Right renal cortex interstitium (tissue), 3 donors: ENCODE measurements at regions not wholly inside any gene's neighbourhood (a gene's known extent, or its start where the extent isn't known, plus 50 kb on each side); places are given as distances from the start of the nearest gene placed in this dataset.

Experiments
- DNase-seq, 3 donors: peaks; one replicate each; pipeline ENCODE4 v3.0.0-alpha.2; 2013; ENCODE audit warnings: low read depth in 3 of 3, low spot score in 2 of 3

DNA sequence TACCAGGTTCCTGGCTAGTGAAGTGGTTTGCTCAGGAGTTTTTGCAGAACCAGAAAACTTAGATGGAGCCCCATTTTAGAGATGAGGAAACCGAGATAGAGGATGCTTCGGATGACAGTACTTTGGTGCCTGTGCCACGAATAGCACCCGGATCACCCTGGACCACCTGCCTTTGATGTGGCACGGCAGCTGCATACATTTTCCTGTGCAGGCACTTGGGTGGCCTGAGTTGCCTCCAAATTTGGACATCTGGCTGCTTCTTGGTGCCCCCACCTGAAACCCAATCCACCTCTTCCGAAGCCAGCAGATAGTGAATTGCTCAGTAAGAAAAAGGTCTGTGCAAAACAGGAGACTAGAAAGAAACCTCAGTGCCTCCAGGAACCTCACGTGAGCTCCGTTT, 140.6 kb upstream of the ID2 start:
- DNase-seq: no peak

DNA sequence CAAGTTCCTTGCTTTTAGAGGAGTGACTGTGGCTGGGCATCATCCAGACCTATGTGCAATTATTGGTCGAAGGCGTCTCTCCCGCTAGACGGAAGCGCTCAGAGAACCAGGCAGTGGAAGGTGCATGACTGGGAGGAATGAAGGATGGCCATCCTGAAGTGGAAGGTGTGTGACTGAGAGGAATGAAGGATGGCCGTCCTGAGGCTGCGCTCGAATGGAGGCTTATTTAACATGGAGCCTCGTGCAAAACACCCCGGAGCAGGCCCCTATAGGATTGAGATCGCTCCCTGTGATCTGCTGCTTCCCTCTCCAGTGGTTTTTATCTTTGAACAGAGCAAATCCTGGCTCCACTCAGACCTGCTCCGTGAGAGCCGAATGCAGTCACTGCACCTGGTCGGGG, 140.2 kb upstream of the ID2 start:
- DNase-seq: no peak

DNA sequence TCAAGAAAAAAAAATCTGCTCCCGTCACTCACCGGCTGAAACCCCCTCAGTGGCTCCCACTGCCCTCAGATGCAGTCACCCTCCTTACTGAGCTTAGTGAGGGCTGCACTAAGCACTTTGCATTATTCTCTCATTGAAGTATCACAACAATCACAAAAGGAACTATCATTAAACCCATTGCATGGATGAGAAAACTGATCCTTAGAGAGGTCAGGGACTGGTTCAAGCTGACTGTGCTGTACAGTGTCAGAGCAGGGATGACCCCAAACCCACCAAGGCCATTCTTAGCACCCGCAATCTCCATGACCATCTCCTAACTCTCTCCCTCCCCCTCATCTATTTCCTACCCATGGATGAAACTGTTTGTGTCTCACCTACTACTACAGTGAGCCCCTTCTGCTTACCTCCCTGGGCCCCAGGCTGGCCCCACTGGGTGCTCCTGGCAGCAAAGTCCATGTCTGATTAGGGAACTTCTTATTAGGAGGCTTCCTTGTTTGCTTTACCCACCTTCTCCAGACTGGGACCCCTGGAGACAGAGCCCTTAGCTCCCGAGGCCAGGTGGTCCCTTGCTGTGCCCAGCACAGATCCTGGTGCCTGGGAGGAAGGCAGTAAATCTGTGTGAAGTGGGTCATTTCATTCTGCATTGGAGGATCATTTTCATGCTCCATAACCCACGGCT, 139.3 kb upstream of the ID2 start:
- no peak for DNase-seq

DNA sequence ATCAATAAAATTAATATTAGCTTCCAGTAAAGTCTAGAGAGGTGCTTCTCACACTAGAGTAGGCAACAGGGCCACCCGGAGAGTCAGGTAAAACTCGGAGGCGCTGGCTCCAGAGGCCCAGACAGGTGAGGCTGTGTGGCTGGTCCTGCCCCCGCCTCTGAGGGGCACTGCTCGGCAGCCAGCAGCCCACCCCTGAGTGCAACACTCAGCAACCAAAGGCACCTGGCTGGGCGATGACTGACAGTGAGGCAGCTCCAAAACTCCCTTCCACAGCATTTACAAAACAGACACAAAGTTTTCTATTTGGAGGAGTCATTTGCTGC, 138.8 kb upstream of the ID2 start:
- DNase-seq: no peak

DNA sequence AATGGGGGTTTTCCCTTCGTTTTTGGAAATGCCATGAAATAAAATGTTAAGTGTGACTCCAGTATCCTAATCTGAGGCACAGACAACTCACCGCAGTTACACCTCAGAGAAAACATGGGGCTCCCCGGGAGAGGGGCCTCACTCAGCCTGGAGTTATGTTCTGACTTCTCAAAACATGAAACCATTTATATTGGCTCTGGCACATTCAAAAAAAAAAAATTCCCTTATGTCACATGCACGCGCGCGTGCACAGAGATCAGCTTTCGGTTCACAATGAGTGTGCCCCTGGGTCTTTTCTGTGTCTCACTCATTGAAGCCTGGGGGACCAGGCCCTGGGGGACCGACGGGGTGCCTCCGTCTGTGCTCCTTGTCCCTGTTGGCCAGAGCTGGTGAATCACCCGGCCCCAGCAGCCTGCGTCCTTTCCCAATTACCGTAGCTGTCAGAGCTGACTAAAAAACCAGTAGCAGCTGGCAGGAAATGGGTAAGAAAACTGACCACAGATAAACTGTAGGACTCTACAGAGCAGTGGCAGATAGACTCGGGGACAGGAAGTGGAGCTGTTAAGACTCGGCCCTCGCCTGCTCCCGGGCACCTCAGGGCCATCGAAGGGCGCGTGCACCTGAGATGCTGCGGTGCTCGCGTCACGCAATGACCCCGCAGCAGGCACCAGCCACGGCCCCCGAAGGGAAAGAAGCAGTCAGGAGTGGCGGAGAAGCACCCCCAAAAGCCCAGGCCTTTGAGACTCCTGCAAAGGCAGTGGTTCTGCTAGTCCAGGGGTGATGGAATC, 138.3 kb upstream of the ID2 start:
- DNase-seq: no peak

DNA sequence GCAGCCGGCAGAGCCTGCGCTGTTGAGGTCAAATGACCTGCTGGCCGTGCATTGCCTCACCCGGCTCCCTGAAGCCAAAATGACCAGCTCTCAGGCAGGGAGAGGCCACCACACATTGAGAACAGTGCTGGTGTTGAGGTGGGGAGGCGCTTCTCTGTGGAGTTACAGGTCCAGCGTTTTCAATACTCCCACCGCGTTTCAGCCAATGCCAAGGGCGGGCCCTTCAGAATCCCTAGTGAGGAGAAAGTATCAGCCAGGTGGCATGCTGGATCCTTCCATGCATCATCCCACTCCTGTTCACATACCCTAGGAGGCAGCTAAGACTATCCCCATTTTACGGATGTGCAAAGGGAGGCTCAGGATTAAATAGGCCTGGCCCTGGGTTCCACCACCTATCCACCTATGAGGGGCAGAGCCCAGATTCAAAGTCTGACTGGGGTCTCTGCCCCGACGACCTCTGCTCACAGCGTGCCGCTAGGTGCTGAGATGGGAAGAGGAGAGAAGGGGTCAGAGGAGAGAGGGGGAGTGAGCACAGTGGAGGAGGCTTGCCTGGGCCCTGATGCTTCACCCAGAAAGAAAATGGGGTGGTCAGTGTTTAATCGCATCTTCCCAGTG, 137.6 kb upstream of the ID2 start:
- DNase-seq: no peak

DNA sequence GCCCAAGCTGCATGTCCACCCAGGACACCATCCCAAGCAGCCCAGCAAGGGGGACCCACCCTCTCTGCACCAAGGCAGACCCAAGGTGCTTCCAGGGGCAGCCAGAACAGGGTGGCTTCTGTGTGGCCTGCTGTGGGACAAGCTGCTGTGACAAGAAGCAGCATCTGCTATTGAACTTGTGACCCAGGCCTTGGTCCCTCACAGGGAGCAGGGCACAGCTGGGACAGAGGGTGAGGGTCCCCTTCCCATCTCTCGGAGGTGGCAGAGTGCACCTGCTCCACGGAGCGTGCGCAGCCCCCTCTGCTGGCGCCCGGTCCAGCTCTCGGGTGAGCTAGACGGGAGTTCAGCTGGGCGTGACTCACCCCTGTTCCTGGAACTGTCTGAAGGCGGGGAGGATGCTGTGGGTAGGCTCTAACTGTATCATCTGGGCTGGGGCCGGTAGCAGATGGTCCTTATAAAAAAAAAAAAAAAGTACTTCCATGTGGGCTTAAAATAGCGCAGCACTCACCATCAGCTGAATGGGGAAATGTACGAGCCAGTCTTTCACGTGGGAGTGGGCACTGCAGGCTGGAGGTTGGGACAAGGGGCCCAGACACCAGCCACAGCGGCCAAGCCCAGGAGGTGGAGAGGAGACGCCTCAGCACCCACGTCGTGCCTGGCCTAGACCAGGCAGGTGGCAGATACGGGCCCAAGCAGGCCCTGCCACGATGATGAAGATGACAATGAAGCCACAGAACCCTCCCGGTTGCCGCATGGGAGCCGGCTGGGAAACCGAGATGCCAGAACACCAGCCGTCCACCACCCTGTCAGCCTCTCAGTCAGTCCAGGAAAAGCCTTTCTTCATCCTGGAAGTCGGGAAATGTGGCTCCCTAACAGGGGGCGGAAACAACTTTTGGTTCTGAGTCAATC, 136.8 kb upstream of the ID2 start:
- no peak for DNase-seq

DNA sequence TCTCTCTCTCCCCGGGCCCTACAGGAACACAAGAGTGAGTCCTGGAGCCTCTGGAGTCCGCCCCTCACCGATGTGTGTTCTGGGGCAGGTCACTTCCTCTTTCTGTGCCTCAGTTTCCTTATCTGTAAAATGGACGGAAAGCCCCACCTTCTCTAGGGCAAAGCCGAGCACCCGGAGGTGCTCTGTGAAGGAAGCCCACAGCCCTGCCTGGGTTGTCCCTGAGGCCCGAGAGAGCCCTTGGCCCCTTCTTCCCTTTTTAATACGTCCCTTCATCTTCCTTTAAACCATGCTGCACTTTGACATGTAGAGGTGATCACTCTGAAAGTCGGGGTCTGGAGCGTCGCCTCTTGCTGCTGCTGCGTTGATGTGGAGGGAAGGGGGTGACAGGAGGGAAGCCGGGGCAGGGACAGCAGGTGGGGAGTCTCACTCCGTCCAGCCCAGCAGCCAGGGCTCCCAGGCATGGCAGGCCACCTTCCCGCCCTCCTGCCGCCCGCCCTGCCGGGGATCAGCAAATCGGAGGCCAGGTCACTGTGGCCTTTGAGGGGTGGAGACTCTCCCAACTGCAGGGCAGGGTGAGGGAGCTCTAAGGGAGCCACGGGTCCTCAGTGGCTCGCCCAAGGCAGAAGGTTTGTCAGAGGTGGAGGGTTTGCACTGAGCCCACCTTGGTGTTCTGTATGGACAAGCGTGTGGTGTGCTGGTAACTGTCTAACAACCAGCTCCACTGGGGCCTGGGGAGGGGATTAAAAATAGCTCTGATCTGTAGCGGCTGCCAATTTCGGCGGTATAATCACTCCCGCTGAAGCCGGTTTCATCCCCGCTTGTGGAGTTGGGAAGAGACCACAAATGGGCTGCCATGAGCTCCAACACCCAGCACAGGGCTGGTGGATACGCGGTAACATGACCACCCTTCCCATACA, 135.9 kb upstream of the ID2 start:
- DNase-seq: no peak

DNA sequence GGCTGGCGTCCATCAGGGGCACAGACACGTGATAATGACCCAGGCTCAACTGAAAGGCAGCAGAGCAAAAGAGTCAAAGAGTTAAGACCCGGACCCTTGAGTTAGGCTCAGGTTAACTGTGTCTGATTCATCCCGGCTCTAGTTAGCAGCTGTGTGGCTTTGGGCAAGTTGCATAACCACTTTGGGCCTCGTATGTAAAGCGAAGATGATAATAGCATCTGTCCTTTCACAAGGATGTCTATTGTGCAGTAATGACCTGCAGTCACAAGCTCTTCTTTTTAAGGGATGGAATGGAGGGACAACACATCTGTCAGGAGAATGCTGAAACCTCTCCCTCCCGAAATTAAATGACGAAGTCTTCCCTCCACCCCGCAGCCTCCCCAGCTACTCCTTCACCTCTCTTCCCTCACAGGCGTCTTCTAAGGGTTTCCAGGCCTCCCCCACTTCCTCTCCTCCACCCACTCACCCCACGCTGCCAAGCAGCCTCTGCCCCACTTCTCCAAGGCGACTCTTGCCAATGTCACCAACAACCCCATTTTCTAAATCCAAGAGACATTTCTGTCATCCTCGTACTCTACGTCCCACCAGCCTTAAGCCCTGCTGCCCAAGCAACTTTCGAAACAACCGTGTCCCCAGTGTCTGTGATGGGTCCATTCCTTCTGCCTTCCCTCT, 135.1 kb upstream of the ID2 start:
- DNase-seq: no peak

DNA sequence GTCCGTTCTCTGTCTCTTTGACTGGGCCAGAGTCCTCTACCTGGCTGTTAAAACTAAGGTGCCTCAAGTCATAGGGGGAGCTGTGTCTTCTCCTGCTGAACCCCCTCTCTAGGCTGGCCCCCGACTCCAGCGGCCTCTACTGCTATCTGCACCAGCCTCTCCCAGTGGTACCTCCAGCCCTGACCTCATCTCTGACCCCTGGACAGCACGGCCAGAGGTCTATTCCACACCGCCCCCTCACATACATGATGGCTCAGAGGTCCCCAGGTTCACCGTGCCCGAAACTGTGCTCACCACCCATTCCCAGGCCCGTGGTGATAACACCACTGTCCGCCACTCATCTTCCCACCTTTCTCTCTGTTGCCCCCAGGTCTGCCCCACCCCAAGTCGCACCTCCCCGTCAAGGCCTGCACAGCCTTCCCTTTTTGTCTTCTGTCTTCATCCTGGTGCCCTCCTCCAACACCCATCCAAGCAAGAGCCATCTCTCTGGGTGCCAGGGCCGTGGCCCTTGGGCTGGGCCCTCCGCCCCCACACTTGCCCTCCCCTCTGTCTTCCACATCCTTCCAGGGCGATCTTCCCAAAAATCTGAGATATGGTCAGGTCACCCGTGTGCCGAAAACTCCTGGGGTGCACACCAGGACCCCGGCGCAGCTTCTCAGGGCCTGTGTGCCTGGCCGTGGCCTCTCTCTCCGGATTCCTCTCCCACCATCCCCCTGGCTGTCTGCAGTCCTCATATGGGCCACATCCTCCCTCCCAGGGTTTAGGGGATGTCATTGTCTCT, 134.4 kb upstream of the ID2 start:
- DNase-seq: no peak

DNA sequence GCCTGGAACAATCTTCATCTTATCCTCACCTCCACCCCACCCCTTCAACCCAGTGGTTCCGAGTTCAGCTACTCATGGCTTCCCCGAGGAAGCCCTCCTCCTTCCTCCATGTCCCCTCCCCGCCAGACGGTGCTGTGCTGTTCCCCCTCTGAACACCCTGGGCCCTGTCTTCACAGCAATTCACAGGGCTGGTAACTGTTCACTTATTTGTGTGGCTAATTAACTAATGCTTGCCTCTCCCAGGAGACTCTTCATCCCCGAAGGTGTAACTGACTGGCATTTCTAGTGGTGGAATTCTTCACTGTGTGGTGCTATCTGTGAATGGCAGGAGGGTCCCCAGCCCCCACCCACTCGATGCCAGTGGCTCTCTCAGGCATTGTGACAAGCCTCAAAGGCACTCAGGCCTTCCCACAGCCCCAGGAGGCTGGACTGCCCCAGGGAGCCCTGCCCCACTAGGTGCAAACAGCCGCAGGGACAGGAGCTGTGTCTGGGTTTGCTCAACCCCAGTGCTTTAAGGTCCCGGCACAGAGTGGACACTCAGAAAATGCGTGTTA, 133.7 kb upstream of the ID2 start:
- DNase-seq: no peak

DNA sequence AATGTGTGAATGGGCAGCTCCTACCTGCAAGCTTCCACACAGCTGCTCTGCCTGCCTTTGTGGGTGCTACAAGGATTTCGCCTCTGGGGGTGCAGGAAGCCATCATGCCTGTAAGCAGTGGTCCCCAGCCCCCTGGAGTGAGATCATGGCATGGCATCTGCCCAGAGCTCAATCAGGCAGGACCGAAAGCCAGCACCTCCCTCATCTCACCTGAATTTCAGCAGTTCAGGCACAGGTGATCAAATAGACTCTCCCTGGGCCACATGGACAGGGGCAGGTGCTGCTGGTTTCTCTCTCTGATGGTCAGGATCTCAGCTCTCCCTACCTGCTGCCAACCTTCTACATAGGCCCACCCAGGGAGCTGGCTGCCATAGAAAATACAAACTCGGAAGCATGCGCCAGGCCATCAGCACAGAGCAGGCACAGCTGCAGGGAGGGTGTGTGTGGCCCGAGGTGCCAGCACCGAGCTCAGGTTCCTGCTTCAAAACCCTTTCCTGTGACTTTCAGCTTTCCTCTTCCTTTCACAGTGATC, 133.2 kb upstream of the ID2 start:
- DNase-seq: no peak

DNA sequence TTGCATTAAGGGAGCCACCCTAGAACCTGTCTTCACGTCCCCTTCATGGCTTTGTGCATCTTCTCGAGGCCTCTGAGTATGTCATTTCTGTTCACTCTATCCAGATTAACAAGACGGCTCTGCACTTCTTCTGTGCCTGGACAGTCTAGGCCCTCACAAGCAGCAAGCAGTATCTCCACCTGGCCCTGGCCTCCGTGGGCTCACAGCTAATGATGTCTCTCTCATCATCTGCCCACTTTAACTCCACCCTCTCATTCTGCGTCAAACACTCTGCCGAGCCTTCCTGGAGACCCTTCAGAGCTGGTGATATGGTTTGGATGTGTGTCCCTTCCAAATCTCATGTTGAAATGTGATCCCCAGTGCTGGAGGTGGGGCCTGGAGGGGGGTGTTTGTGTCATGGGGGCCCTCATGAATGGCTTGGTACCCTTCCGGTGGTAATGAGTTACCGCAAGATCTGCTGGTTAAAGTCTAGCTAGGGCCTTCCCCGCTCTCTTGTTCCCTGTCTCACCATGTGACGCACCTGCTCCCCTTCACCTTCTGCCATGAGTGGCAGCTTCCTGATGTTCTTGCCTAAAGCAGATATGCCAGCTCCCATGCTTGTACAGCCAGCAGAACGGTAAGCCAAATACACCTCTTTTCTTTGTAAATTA, 132.5 kb upstream of the ID2 start:
- no peak for DNase-seq

DNA sequence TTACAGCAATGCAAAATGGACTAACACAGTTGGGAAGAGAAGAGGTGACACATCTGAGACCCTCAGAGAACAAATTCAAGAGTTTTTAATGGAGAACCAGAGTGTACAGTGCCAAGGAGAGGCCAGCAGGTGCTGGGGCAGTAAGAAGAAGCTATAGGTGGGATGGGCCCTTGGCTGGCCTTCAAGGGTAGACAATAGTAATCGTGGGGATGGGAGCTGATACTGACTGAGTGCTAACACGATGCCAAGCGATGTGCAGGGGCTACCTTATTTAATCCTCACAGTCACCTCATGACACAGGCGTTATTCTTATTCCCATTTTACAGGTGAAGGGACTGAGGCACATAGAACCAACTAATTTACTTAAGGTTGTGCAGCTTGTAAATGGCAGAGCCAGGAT, 131.9 kb upstream of the ID2 start:
- DNase-seq: no peak

DNA sequence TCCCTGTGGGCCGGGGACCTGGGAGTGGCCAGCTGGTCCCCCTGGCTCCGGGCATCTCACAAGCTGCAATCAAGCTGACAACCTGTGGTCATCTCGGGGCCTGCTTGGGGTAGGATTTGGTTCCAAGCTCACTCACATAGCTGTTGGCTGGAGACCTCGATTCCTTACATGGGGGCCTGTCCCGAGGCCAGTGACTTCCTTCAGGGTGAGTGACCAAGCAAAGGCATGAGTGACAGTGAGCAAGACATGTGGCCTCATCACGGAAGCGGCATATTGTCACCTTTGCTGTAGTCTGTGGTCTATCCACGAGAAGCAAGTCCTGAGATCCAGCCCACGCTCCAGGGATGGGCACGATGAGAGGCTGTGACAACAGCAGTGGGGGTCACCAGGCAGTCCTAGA, 131.4 kb upstream of the ID2 start:
- DNase-seq: no peak

DNA sequence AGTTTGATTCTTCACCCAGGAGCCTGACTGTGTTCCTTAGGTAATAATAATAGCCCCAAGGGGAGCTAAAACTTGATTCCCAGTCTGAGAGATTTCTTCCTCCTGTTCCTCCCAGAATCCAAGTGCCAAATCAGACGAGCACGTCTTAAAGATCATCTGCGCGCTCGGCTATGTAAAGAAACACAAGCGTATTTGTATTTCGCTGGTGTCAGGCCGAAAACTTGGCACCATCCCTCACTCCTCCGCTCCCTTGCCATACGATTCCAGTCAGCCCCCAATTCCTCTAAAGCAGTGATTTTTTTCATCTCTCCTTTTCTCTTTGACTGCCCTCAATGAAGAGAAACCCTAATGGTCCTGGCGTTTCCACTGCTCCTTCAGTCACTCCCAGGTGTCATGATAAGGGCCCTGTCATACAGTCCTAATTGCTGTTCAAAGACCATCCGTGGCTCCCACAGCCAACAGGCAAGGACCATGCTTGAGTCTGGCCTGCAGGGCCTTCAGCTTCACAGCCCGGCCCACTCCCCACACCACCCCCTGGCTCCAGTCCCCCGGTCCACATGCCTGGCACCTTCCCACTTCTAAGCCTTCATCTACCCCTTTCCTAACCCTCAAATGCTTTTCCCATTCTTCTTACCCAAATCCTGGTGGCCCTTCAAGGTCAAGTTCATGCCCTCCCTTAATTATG, 130.8 kb upstream of the ID2 start:
- no peak for DNase-seq

DNA sequence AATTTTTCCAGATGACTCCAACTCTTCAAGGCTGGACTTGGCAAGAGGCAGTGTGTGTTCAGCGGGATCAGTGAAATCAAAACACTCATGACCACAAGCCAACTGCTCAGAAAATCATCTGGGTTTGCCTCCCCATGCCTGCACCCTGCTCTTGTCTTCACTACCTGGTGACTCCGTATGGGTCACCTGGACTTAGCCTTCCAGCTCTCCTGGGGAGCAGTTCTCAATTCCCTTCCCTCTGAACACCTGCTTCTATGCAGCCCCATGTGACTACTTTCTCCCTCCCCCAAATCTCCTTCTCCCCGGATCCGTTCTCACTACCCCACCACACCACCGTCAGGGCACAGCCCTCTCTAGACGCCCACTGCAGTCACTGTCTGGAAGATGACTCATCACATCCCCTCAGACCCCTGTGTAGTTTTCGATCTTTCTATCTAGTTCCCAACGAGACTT, 130.2 kb upstream of the ID2 start:
- DNase-seq: no peak
